AG20443 (cell line): ENCODE measurements at regions not wholly inside any gene's neighbourhood (a gene's known extent, or its start where the extent isn't known, plus 50 kb on each side); places are given as distances from the start of the nearest gene placed in this dataset.
A peak's percentile ranks its signal among the peaks of the same experiment; 100 is the strongest.

Experiments
- DNase-seq: peaks from one replicate; pipeline ENCODE4 v3.0.0; 2012; ENCODE audit warnings: low spot score, mixed read lengths

GRCh38 chr3:31004025-31004678 lies 109.7 kb upstream of the GADL1 start:
- peak; percentile 82 for DNase-seq

- DNase-seq: no peak
Measured at GRCh38 chr3:31008994-31009393, 114.5 kb upstream of the GADL1 start.

- no peak for DNase-seq
Measured at GRCh38 chr3:31009881-31010280, 115.4 kb upstream of the GADL1 start.

GRCh38 chr3:31010491-31010890 lies 116.0 kb upstream of the GADL1 start:
- DNase-seq: peak; percentile 65

GRCh38 chr3:31011380-31011779 lies 116.9 kb upstream of the GADL1 start:
- no peak for DNase-seq

- DNase-seq: no peak
Measured at GRCh38 chr3:31013090-31013489, 118.6 kb upstream of the GADL1 start.

- DNase-seq: no peak
Measured at GRCh38 chr3:31013843-31014242, 119.4 kb upstream of the GADL1 start.

GRCh38 chr3:31014317-31015040 lies 120.0 kb upstream of the GADL1 start:
- DNase-seq: peak; percentile 33

GRCh38 chr3:31016196-31016595 lies 121.7 kb upstream of the GADL1 start:
- DNase-seq: no peak

GRCh38 chr3:31022716-31023115 lies 128.3 kb upstream of the GADL1 start:
- DNase-seq: no peak

GRCh38 chr3:31025541-31025940 lies 131.1 kb upstream of the GADL1 start:
- no peak for DNase-seq

GRCh38 chr3:31027191-31027761 lies 132.8 kb upstream of the GADL1 start:
- DNase-seq: no peak

GRCh38 chr3:31027914-31028313 lies 133.5 kb upstream of the GADL1 start:
- no peak for DNase-seq

- no peak for DNase-seq
Measured at GRCh38 chr3:31028766-31029165, 134.3 kb upstream of the GADL1 start.

- DNase-seq: no peak
Measured at GRCh38 chr3:31029706-31030105, 135.2 kb upstream of the GADL1 start.

GRCh38 chr3:31035681-31036080 lies 141.2 kb upstream of the GADL1 start:
- DNase-seq: peak; percentile 21

- no peak for DNase-seq
Measured at GRCh38 chr3:31038086-31038739, 143.8 kb upstream of the GADL1 start.

- peak; percentile 31 for DNase-seq
Measured at GRCh38 chr3:31039145-31039544, 144.7 kb upstream of the GADL1 start.

GRCh38 chr3:31041161-31041978 lies 146.9 kb upstream of the GADL1 start:
- peak; percentile 71 for DNase-seq

GRCh38 chr3:31043184-31043819 lies 148.8 kb upstream of the GADL1 start:
- DNase-seq: peak; percentile 32

GRCh38 chr3:31047673-31048072 lies 153.2 kb upstream of the GADL1 start:
- DNase-seq: no peak

GRCh38 chr3:31048143-31048542 lies 153.7 kb upstream of the GADL1 start:
- DNase-seq: no peak
